Left hindlimb (tissue), 1 donor: ENCODE measurements at regions not wholly inside any gene's neighbourhood (a gene's known extent, or its start where the extent isn't known, plus 50 kb on each side); places are given as distances from the start of the nearest gene placed in this dataset.

Source experiments
- DNase-seq: peaks from one replicate; pipeline ENCODE4 v3.0.0-alpha.2; 2018

DNA sequence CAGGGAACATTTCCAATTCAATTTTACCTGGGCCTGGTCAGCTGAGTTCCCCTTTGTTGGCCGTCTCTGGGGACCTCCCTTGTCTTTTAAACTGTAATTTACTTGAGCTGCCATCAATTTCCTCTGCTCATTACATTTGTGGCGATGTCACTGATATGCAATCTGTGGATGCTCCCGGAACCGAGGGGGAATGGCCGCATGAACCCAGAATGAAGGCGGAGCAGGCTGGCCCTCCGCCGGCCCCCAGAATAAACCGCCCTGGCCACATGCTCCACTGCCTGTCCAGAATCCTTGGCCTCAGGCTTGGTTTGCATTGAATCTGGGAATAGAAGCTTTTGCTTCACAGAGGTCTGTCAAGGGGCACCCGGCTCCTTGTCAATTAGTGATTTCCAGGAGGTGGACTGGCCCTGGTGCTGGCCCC lies 276.8 kb downstream of the TEX29 start:
- DNase-seq: no peak

DNA sequence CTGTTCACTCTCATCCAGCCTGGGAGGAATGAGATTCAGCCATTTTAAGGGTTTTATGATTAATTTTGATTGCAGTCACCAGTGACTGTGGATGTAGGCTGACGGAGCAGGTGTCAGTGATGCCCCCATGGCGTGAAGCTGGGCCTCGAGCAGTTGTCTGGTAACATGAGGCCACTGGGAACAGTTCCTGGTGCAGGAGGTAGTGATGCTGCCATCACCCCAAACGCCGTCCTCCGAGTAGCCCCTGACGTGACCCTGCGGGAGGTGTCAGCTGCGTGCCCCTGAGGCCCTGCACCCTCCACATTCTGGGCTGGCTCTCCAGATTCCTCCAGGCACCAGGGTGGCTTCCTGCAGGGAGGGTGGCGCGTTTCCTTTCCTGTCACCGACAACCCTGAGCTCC lies 277.2 kb downstream of the TEX29 start:
- DNase-seq: no peak

DNA sequence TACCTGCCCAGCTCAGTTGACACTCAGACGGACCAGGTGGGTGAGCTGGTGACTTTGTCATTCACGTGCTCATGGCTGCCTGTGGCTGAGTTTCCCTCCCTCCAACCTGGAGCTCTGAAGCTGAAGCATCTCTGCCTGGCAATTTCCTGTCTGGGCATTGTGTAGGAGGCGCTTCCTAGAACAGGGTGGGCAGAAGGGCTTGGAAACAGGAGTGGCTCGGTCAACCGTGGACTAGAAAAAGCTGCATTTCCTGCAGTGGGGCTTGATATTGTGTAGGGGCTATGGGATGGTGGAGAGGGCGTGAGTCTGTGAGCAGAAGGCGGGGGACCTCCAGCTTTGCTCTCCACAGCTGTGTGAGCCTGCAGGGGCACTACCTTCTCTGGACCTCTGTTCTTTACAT lies 278.3 kb downstream of the TEX29 start:
- no peak for DNase-seq

DNA sequence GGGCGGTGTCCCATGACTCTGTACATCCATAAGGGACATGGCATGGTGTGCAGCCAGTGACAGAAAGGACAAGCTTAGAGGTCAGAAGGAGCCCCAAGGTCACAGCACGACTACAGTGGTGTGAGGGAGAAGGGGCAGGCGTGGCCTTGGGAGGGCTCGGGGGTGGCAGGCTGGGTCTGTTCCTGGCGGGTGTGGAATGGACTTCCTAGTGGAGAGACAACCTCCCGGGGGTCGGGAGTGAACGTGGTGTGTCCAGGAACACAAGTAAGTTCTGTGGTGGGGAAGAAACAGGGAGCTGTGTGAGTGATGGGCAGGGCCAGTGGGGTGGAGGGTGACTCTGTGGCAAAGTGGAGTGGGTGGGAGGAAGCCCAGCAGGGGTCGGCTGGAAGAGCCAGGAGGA lies 279.3 kb downstream of the TEX29 start:
- DNase-seq: no peak

DNA sequence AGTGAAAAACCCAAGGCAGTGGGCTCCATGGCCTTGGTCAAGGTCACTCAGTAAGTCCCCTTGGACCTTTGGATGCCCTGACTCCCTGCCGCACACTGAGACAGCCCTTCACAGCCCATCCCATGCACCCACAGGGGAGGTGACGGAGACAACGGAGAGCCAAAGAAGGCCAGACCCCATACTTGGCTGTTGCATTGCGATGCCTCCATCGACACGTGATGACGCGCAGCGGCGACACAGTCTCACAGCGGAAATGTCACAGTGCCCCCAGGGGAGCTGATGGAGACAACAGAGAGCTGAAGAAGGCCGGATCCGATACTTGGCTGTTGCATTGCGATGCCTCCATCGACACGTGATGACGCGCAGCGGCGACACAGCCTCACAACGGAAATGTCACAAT lies 282.4 kb downstream of the TEX29 start:
- no peak for DNase-seq

DNA sequence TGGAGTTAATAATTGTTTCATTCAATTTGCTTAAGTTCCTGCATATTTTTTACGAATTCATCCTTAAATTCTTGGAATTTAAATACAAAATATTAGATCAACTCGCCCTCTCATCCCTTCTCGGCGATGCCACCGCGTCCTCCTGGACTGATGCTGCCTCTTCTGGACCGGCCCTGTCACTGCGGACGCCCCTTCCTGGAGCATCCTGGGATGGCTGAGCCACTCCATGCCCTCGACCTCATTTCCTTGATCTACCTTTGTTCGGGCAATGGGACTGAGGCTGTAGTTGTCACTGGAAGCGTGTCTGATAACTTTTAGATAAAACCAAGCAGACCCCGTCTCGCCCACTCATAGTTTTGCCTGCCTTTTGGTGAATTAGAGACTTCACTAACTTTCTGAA lies 283.7 kb downstream of the TEX29 start:
- no peak for DNase-seq

DNA sequence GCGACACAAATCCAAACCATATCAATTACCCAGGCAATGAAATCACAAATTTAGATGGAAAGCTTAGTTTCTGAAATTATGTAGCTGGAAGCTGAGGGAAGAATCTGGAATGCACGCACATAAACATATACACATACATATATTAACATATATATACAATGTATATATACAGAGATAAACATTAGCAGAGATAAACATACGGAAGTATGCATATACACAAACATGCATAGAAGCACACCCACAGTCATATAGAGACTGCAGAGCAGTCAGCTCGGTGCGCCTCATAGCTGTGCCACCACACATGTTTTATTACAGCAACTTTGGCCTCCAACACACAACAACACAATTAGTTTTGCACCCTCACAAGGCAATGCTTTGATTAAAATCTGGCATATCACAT lies 288.1 kb downstream of the TEX29 start:
- no peak for DNase-seq

DNA sequence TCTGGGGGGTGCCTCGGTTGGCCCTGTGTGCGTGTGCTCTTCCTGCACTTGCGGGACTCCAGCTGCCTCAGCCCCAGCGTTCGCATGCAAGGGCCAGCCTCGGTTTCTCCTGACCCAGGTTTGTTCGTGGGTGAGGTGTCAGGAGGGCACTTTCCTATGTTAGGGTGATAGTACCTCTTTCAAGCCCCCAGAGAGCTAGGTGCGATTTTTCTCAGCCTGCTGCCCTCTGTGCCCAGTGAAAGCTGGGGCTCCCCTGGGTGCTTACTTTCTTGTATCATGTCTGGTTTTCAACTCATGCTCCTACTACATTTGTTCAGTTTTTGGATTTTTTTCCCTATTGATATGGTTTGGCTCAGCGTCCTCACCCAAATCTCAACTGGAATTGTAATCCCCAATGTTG lies 289.2 kb downstream of the TEX29 start:
- DNase-seq: no peak

DNA sequence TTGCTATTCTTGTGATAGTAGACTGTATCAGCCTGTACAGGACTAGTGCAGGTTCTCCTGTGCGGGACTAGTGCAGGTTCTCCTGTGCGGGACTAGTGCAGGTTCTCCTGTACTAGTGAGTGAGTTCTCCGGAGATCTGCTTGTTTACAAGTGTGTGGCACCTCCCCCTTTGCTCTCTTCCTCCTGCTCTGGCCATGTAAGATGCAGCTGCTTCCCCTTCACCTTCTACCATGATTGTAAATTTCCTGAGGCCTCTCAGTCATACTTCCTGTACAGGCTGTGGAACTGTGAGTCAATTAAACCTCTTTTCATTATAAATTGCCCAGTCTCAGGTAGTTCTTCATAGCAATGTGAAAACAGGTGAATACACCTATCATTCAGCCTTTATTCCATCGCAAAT lies 289.6 kb downstream of the TEX29 start:
- no peak for DNase-seq

DNA sequence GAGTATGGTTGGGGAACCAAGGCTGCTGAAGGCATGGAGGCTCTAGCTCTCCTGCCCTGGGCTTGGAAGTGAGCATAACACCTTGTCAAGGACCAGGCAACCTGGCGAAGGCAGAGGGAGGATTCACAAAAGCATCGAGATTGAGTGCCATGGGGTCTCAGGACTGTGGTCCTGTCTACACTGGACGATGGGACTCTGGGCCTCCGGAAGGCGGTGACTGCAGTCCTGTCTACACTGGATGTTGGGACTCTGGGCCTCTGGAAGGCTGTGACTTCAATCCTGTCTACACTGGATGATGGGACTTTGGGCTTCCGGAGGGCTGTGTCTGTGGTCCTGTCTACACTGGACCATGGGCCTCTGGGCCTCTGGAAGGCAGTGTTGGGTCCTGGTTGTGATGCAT lies 290.4 kb downstream of the TEX29 start:
- DNase-seq: no peak

DNA sequence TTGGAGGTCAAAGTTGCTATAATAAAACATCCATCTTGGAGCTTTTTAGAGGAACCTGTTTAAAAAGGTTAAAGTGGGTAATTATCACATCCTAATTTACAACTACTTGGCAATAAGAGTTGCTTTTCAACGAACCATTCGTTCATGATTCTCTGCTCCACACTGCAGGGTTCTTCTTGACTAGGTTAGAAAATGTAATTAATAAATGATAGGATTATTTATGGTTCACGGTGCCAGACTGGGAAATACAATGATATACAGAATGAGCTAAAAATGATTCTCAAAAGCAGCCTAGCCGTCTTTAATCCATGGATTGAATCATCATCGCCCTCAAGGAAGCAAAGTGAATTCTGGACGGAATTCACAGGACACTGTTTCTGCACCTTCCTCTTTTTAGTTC lies 291.2 kb downstream of the TEX29 start:
- DNase-seq: no peak

DNA sequence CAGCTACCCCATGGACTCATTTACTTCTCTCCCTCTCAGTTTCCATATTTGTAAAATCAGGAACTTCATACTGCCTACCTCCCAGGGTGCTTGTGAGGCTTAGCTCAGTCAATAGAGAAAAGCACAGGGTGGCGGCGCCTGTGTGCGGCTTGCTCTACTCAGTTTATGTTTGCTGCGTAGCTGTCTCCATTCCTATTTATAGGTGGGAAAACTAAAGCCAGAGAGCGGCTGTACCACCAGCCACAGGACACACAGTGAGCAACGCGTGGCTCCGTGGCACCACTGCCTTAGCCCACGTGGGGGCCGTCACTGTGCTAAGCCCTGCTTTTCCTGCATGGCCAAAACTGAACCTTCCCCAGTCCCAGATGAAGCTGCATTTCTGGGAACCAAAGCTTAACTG lies 292.4 kb downstream of the TEX29 start:
- DNase-seq: no peak

DNA sequence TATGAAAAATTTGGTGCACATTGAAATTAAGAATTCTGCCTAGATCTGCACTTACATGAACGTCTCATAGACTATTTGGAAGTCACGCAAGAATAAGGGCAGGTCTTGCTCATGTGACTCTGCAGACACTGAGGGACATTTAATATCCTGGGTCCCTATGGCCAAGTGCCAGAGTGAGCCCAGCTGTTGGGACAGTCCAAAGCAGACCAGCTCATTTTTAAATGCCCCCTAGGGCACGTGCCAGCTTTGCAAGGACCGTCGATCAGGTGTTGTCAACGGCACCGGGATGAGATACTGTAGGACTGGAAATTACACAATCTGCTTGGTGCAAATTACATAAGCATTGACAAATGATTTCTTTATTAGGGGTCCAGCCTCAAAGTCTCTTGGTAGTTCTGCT lies 293.6 kb downstream of the TEX29 start:
- no peak for DNase-seq

DNA sequence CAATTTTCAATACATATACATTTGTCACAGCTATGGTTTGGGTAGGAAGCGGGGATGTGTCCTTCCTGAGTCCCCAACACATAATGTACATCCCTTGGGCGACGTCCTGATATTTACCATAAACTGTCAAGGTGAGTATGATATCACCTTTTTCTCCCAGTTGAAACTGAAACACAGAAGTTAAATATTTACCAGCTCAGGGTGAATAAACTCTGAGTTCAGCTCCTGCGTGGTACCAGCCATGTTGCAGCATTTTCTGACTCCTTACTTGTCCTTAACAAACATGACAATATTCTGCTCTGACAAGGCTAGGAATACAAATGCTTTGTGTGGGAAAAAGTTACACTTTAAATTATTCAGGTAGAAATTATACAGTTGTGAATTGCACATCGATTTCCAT lies 294.2 kb downstream of the TEX29 start:
- no peak for DNase-seq

DNA sequence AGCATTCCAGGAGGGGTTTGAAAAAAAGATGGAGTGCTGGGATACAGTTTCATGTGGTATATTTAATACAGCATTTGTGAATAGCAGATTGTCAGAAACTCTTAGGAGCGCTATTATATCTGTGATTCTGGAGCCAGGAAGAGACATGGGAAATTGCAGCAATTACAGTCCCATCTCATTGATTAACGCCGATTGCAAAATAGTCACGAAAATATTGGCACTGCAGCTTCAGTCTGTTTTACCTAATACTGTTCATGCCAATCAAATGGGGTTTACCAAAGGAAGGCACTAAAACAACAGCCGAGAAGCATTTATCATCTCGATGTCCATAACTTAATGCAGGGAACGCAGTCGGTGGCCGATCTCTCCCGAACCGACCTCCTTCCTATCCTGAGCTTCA lies 295.8 kb downstream of the TEX29 start:
- DNase-seq: no peak

DNA sequence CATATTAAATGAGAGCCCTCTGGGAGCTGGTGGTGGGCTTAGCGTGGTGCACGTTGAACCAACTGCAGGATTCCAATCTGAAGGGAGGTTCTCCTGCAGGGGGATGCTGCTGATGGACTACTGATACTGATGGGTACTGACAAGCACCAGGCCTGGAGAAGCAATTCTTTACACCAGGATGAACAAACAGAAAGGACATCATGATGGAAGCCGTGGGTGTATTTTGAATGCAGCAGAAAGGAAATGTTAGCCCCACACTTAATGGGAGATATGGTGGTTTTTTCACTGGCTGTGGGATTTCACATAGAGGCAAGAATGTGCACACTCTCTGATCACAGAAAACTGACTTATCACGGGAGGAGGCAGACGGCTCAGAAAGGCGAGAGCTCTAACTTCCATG lies 299.7 kb downstream of the TEX29 start:
- DNase-seq: no peak

DNA sequence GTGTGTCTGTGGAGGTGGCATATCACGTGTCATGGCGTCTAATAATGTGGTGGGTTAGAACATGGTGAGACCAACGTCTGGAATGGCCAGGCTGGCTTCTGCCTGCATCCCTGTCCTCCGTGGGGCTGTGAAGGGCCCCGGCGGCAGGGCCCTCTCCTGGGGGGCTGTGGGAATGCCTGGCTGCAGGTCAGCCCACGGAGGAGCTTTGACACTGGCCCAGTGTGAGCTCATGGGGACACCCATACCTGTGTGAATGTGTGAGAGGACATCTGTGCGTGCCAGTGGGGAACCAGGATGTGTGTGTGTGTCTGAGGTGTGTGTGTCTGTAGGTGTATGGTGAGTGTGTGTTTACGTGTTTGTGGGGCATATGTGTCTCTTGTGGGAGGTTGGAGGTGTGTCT lies 300.1 kb downstream of the TEX29 start:
- no peak for DNase-seq

DNA sequence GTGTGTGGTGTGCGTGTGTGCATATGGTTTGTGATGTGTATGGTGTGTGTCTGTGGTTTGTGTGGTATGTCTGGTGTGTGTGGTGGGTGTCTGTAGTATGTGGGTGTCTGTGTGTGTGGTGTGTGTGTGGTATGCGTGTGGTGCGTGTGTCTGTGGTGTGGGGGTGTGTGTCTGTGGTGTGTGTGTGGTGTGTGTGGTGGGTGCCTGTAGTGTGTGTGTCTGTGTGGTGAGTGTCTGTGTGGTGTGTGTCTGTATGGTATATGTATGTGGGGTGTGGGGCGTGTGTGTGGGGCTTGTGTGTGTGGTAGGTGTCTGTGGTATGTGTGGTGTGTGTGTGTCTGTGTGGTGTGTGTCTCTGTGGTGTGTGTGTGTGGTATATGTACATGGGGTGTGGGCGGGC lies 300.7 kb downstream of the TEX29 start:
- no peak for DNase-seq

DNA sequence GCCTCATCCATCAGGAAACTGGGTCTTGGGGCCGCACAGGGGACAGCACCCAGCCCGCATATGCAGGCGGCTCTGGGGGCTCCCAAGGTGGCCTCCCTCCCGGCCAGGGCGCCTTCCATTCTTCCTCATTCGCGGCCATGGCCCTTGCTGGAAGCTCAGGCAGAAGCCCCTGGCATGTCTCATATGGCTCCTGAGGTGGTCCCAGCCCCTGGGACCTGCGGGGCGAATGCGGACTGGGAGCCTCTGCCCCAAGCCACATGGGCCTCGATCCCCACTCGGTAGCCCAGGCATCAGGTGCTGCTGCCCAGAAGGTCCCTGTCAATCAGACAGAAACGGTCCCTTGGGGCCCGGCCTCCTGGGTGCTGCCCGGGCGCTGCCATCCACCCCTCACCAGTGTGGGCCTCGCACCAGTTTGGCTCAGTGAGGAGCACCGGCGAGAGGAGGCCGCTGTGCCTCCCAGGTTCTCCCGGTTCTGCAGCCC lies 301.6 kb downstream of the TEX29 start:
- no peak for DNase-seq

DNA sequence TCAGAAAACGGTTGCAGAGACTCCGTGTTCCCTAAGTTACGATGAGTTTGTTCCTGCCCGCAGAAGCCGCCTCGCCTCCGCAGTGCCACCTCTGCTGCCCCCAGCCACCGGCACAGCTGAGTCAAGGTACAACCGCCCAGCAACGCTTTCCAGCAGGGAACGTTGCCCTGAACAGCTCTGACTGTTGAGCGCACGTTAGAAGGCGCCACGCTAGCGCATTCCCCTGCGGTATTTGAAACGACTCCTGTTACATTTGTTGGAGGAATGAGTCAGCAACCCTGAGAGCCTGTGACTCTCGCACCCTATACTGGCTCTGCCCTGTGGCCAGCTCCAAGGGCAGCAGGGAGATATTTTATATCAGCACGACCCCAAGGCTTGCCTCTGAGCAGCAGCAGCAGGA lies 302.8 kb downstream of the TEX29 start:
- no peak for DNase-seq

DNA sequence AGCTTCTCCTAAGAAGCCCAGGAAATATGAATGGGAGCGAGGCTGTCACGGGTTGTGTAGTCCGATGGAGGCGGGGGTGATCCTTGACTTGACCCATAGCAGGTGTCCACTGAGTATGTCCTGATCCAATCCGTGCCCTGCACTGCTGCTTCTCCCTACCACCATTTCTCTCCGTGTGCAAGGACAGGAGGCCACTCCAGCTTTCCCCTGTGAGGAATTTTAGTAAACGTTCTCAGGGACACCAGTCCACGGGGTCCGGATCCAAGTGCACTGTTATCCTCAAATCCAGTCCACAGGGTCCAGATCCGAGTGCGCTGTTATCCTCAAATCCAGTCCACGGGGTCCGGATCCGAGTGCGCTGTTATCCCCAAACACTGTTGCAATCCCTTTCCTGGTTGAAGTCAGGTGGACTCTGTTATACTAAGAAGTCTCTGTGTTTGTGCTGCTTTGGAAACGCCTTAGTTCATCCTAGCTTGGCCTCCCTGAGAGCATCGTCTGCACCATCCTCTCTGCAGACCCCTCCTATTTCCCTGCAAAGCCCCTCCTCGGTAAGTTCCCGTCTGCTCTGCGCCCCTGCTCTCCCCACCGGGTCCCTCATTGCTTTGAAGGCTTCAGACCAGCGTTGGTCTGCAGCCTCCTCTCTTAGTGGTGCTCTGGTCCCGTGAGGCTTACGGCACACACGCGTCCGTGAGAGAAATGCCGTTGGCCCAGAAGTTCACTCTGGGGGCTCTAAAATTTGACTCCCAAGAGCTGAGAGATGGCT lies 303.5 kb downstream of the TEX29 start:
- no peak for DNase-seq

DNA sequence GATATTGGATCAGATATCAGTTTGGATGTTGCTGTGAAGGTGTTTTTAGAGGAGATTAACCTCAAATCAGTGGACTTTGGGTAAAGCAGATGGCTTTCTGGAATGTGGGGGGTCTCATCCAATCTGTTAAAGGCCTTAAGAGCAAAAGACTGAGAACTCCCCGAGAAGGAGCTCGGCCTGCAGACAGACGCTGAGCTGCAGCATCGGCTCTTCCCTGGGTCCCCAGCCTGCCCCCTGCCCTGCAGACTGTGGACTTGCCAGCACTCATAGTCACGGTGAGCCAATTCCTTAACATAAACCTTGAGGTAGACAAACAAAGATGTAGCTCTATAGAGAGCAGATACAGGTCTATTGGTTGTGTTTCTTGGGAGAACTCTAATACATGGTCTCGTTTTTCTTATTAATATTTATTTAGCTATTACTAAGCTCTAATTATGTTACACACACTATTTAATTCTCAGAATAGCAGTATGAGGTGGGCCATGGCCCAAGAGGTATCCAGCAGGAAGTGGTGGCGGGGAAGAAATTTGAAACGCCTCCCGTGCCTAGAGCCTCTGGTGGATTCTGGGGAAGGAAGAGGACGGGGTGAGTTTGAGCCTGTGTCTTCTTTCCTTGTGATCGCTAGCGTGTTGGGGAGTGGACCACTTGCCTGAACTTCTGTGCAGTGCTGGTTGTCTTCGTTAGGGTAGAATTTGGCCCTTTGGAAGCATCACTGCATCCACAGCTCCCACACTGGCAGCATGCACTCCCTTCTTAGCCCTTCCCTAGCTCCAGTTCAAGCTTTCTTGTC lies 305.3 kb downstream of the TEX29 start:
- no peak for DNase-seq

DNA sequence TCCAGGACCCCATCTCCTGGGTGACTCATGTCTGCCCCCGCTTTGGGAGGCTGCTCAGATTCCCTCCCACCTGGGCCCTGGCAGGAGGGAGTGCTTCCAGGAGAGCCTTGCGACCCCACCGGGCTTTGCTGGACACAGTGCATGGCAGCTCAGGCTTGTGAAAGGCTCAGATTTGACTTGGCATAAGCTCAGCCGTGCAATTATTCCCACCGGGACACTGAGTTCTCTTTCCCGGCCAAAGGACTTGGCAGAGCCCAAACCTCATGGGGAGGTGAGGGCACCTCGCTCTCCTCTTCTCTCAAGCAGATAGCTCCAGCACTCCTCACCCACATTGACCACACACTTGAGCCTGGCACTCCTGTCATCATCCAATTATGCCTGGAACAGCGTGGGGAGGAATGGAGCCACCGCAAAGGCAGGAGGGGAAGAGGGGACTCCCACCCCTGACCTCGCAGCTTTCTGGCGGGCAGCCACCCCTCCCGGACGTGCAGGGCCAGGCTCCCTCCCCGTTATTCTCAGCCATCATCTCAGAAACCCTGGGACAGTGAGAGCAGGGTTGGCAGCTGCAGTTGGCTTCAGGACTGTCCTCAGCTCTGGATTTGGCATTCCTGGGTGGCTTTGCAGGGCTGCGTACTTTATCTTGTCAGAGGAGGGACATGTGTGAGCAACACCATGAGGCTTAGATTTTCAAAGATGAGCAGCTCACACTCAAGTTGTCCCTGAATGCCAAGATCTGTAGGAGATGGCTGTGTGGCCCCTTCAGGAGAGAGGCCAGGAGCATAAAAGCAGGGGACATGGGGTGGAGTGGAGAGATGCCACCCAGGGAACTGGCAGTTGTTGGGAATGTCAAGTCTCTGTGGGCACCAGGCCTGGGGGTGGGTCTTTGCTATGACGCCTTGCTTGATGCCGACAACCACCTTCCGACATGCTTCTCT lies 306.2 kb downstream of the TEX29 start:
- no peak for DNase-seq
